ENCODE measurements at regions not wholly inside any gene's neighbourhood (a gene's known extent, or its start where the extent isn't known, plus 50 kb on each side); places are given as distances from the start of the nearest gene placed in this dataset.

- peaks cover 0 to 14% (median 8%) of the 10 kb centered on the region in 4 donors for H3K36me3 ChIP-seq (ENCODE audit: control insufficient read depth in 4 of 4, insufficient read depth in 4 of 4, low read length in 4 of 4)
- TF ChIP-seq, protein P1, sequence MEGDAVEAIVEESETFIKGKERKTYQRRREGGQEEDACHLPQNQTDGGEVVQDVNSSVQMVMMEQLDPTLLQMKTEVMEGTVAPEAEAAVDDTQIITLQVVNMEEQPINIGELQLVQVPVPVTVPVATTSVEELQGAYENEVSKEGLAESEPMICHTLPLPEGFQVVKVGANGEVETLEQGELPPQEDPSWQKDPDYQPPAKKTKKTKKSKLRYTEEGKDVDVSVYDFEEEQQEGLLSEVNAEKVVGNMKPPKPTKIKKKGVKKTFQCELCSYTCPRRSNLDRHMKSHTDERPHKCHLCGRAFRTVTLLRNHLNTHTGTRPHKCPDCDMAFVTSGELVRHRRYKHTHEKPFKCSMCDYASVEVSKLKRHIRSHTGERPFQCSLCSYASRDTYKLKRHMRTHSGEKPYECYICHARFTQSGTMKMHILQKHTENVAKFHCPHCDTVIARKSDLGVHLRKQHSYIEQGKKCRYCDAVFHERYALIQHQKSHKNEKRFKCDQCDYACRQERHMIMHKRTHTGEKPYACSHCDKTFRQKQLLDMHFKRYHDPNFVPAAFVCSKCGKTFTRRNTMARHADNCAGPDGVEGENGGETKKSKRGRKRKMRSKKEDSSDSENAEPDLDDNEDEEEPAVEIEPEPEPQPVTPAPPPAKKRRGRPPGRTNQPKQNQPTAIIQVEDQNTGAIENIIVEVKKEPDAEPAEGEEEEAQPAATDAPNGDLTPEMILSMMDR (IDR thresholded peaks at IDR 0.05; ENCODE audit: control extremely low read depth, extremely low read depth), result no peak
- no peak overlapping the region for H3K27ac ChIP-seq (ENCODE audit: low read depth in 1 of 2, low read length in 1 of 2)
- DNase-seq (no peak), ATAC-seq (ENCODE audit: insufficient read depth, low FRiP score) (no peak)
- no peak overlapping the region for H3K4me3 ChIP-seq
- no peak overlapping the region for H3K9ac ChIP-seq (ENCODE audit: insufficient read depth in 1 of 2, low read length in 2 of 2)
- no peaks in the 10 kb centered on the region for H3K27me3 ChIP-seq (ENCODE audit: control insufficient read depth in 3 of 3, insufficient read depth in 3 of 3, low read length in 2 of 3)
- no peaks in the 10 kb centered on the region for H3K9me3 ChIP-seq (ENCODE audit: control insufficient read depth in 4 of 4, insufficient read depth in 3 of 4, low read length in 3 of 4)
- 89% methylated on average over 16 of the region's 16 CpGs for WGBS, 2 donors
- no peaks in the 10 kb centered on the region for H3K4me1 ChIP-seq (ENCODE audit: control insufficient read depth in 5 of 5, insufficient read depth in 5 of 5, low read length in 5 of 5)
Observed at GRCh38 chr14:100471441-100472093, 115.7 kb downstream of the BEGAIN start.

- Histone ChIP-seq H3K4me1 (ENCODE audit: control insufficient read depth in 5 of 5, insufficient read depth in 5 of 5, low read length in 5 of 5) (no peaks in the 10 kb centered on the region), H3K9me3 (ENCODE audit: control insufficient read depth in 4 of 4, insufficient read depth in 3 of 4, low read length in 3 of 4) (no peaks in the 10 kb centered on the region), H3K4me3 (no peak overlapping the region), H3K36me3 (ENCODE audit: control insufficient read depth in 4 of 4, insufficient read depth in 4 of 4, low read length in 4 of 4) (peaks cover 0 to 14% (median 8%) of the 10 kb centered on the region in 4 donors), H3K27me3 (ENCODE audit: control insufficient read depth in 3 of 3, insufficient read depth in 3 of 3, low read length in 2 of 3) (no peaks in the 10 kb centered on the region), H3K27ac (ENCODE audit: low read depth in 1 of 2, low read length in 1 of 2) (no peak overlapping the region), H3K9ac (ENCODE audit: insufficient read depth in 1 of 2, low read length in 2 of 2) (no peak overlapping the region)
- DNase-seq, result no peak
- TF ChIP-seq, protein P1 (IDR thresholded peaks at IDR 0.05; ENCODE audit: control extremely low read depth, extremely low read depth), result no peak
- ATAC-seq (ENCODE audit: insufficient read depth, low FRiP score), result no peak
- 77 to 80% methylated on average over 7 of the region's 7 CpGs for WGBS, 2 donors
Observed at GRCh38 chr14:100472094-100472455, 115.1 kb downstream of the BEGAIN start.

GRCh38 chr14:100472491-100472890 lies 114.7 kb downstream of the BEGAIN start:
- TF ChIP-seq, protein P1 (IDR thresholded peaks at IDR 0.05; ENCODE audit: control extremely low read depth, extremely low read depth), result no peak
- H3K27ac ChIP-seq (ENCODE audit: low read depth in 1 of 2, low read length in 1 of 2), result no peak overlapping the region
- no peaks in the 10 kb centered on the region for H3K27me3 ChIP-seq (ENCODE audit: control insufficient read depth in 3 of 3, insufficient read depth in 3 of 3, low read length in 2 of 3)
- H3K9ac ChIP-seq (ENCODE audit: insufficient read depth in 1 of 2, low read length in 2 of 2), result no peak overlapping the region
- WGBS, 2 donors, result 98 to 100% methylated on average over 7 of the region's 7 CpGs
- no peaks in the 10 kb centered on the region for H3K9me3 ChIP-seq (ENCODE audit: control insufficient read depth in 4 of 4, insufficient read depth in 3 of 4, low read length in 3 of 4)
- H3K4me1 ChIP-seq (ENCODE audit: control insufficient read depth in 5 of 5, insufficient read depth in 5 of 5, low read length in 5 of 5), result no peaks in the 10 kb centered on the region
- no peak overlapping the region for H3K4me3 ChIP-seq
- DNase-seq (no peak), ATAC-seq (ENCODE audit: insufficient read depth, low FRiP score) (no peak)
- peaks cover 0 to 14% (median 8%) of the 10 kb centered on the region in 4 donors for H3K36me3 ChIP-seq (ENCODE audit: control insufficient read depth in 4 of 4, insufficient read depth in 4 of 4, low read length in 4 of 4)

- Histone ChIP-seq H3K4me1 (ENCODE audit: control insufficient read depth in 5 of 5, insufficient read depth in 5 of 5, low read length in 5 of 5) (no peaks in the 10 kb centered on the region), H3K4me3 (no peak overlapping the region), H3K27me3 (ENCODE audit: control insufficient read depth in 3 of 3, insufficient read depth in 3 of 3, low read length in 2 of 3) (no peaks in the 10 kb centered on the region), H3K9ac (ENCODE audit: insufficient read depth in 1 of 2, low read length in 2 of 2) (no peak overlapping the region), H3K36me3 (ENCODE audit: control insufficient read depth in 4 of 4, insufficient read depth in 4 of 4, low read length in 4 of 4) (peaks cover 0 to 13% (median 6%) of the 10 kb centered on the region in 4 donors), H3K27ac (ENCODE audit: low read depth in 1 of 2, low read length in 1 of 2) (no peak overlapping the region), H3K9me3 (ENCODE audit: control insufficient read depth in 4 of 4, insufficient read depth in 3 of 4, low read length in 3 of 4) (no peaks in the 10 kb centered on the region)
- ATAC-seq (ENCODE audit: insufficient read depth, low FRiP score), result no peak
- WGBS, 2 donors, result 90 to 98% methylated on average over 3 of the region's 3 CpGs
- TF ChIP-seq, protein P1 (IDR thresholded peaks at IDR 0.05; ENCODE audit: control extremely low read depth, extremely low read depth), result no peak
- no peak for DNase-seq
Observed at GRCh38 chr14:100473249-100473648, 114.0 kb downstream of the BEGAIN start.

Measured in lung (tissue), 11 donors.